ENCODE measurements at regions not wholly inside any gene's neighbourhood (a gene's known extent, or its start where the extent isn't known, plus 50 kb on each side); places are given as distances from the start of the nearest gene placed in this dataset.

GRCh38 chr3:30527186-30527585 lies 79.2 kb upstream of the TGFBR2 start:
- Histone ChIP-seq H4K20me1 (ENCODE audit: low read depth, low read length) (no peaks in the 10 kb centered on the region), H3F3A (ENCODE audit: insufficient read depth) (no peaks in the 10 kb centered on the region), H3K27me3 (ENCODE audit: low read length) (no peaks in the 10 kb centered on the region), H3K79me2 (ENCODE audit: insufficient read depth, low read length) (no peaks in the 10 kb centered on the region), H3K9me3 (ENCODE audit: insufficient read depth, low read length) (no peaks in the 10 kb centered on the region), H3K4me2 (ENCODE audit: low read depth, low read length, poor library complexity, severe bottlenecking) (no peak overlapping the region), H3K4me3 (ENCODE audit: insufficient read depth, low read length, poor library complexity, severe bottlenecking) (no peak overlapping the region), H3K9me2 (replicated peaks; ENCODE audit: insufficient read depth, low read length) (no peaks in the 10 kb centered on the region), H3K27ac (ENCODE audit: low read depth, low read length) (no peak overlapping the region), H2AFZ (ENCODE audit: low read depth, low read length, severe bottlenecking) (no peak overlapping the region), H3K9ac (ENCODE audit: low read length) (no peak overlapping the region), H3K36me3 (ENCODE audit: low read length) (no peaks in the 10 kb centered on the region)
- TF ChIP-seq, protein P1, sequence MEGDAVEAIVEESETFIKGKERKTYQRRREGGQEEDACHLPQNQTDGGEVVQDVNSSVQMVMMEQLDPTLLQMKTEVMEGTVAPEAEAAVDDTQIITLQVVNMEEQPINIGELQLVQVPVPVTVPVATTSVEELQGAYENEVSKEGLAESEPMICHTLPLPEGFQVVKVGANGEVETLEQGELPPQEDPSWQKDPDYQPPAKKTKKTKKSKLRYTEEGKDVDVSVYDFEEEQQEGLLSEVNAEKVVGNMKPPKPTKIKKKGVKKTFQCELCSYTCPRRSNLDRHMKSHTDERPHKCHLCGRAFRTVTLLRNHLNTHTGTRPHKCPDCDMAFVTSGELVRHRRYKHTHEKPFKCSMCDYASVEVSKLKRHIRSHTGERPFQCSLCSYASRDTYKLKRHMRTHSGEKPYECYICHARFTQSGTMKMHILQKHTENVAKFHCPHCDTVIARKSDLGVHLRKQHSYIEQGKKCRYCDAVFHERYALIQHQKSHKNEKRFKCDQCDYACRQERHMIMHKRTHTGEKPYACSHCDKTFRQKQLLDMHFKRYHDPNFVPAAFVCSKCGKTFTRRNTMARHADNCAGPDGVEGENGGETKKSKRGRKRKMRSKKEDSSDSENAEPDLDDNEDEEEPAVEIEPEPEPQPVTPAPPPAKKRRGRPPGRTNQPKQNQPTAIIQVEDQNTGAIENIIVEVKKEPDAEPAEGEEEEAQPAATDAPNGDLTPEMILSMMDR (IDR thresholded peaks at IDR 0.05; ENCODE audit: insufficient read depth, low read length, poor library complexity, severe bottlenecking): no peak

GRCh38 chr3:30527720-30528119 lies 78.7 kb upstream of the TGFBR2 start:
- TF ChIP-seq, protein P1 (IDR thresholded peaks at IDR 0.05; ENCODE audit: insufficient read depth, low read length, poor library complexity, severe bottlenecking): no peak
- no peak for TF ChIP-seq EZH2phosphoT487 (conservative IDR thresholded peaks at IDR 0.05; ENCODE audit: low read length)
- no peaks in the 10 kb centered on the region for H3K9me3 ChIP-seq (ENCODE audit: insufficient read depth, low read length)

DNA sequence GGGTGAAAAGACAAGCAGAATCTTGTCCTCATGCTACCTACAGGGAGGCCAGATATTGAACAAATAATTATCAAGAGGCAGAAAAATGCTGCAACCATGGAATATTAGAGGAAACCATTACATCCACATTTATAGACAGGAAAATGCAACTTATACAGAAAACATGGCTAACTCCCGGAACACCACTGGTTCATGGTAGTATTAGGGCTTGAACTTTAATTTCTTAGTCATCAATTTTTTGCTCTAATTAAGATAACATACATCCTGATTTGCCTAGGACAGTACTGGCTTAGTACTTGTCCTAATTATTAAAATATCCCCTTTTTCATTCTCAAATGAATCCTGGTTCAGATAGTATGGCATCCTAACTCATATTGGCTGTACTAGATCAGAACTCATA lies 76.3 kb upstream of the TGFBR2 start:
- H3K4me2 ChIP-seq (ENCODE audit: low read depth, low read length, poor library complexity, severe bottlenecking): no peak overlapping the region
- no peaks in the 10 kb centered on the region for H3K27me3 ChIP-seq (ENCODE audit: low read length)
- H3K9me2 ChIP-seq (replicated peaks; ENCODE audit: insufficient read depth, low read length): no peaks in the 10 kb centered on the region
- TF ChIP-seq, protein P1 (IDR thresholded peaks at IDR 0.05; ENCODE audit: insufficient read depth, low read length, poor library complexity, severe bottlenecking): no peak
- TF ChIP-seq EZH2phosphoT487 (conservative IDR thresholded peaks at IDR 0.05; ENCODE audit: low read length): no peak
- H3K27ac ChIP-seq (ENCODE audit: low read depth, low read length): no peak overlapping the region
- H3K36me3 ChIP-seq (ENCODE audit: low read length): no peaks in the 10 kb centered on the region
- no peak overlapping the region for H3K4me3 ChIP-seq (ENCODE audit: insufficient read depth, low read length, poor library complexity, severe bottlenecking)
- H2AFZ ChIP-seq (ENCODE audit: low read depth, low read length, severe bottlenecking): no peak overlapping the region
- no peak overlapping the region for H3K9ac ChIP-seq (ENCODE audit: low read length)
- no peaks in the 10 kb centered on the region for H3K9me3 ChIP-seq (ENCODE audit: insufficient read depth, low read length)
- no peaks in the 10 kb centered on the region for H3K79me2 ChIP-seq (ENCODE audit: insufficient read depth, low read length)
- H3F3A ChIP-seq (ENCODE audit: insufficient read depth): no peaks in the 10 kb centered on the region
- no peaks in the 10 kb centered on the region for H4K20me1 ChIP-seq (ENCODE audit: low read depth, low read length)

More at GRCh38 chr3:30527720-30528119, 78.7 kb upstream of the TGFBR2 start:
- Histone ChIP-seq H3K9ac (ENCODE audit: low read length) (no peak overlapping the region), H3K79me2 (ENCODE audit: insufficient read depth, low read length) (no peaks in the 10 kb centered on the region), H3K27me3 (ENCODE audit: low read length) (no peaks in the 10 kb centered on the region), H3K27ac (ENCODE audit: low read depth, low read length) (no peak overlapping the region), H2AFZ (ENCODE audit: low read depth, low read length, severe bottlenecking) (no peak overlapping the region), H3K36me3 (ENCODE audit: low read length) (no peaks in the 10 kb centered on the region), H3K9me2 (replicated peaks; ENCODE audit: insufficient read depth, low read length) (no peaks in the 10 kb centered on the region), H3K4me2 (ENCODE audit: low read depth, low read length, poor library complexity, severe bottlenecking) (no peak overlapping the region), H4K20me1 (ENCODE audit: low read depth, low read length) (no peaks in the 10 kb centered on the region), H3F3A (ENCODE audit: insufficient read depth) (no peaks in the 10 kb centered on the region), H3K4me3 (ENCODE audit: insufficient read depth, low read length, poor library complexity, severe bottlenecking) (no peak overlapping the region)

Measured in SU-DHL-6 (cell line).